ENCODE measurements at regions not wholly inside any gene's neighbourhood (a gene's known extent, or its start where the extent isn't known, plus 50 kb on each side); places are given as distances from the start of the nearest gene placed in this dataset.

DNA sequence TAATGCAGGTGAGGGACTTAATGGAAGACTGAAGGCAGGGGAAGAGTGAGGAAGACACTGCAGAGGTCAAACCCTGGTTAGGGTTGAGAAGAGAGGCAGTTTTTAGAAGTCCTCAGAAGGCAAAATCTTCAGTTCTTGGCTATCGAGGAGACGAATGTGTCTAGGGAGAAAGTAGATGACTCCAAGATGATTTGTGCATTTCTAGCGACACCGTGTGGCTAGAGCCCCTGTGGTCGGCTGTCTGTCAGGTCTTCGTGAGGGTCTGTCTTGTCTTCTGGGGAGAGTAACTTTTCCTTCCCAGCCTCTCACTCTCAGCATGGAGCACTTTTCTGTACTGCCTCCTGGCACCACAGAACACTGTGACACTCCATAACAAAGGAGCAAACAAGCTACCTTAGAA, 458.1 kb downstream of the STIM2 start:
- no peak for TF ChIP-seq CTCF (IDR thresholded peaks at IDR 0.05)
- TF ChIP-seq POLR2A (IDR thresholded peaks at IDR 0.05) = no peak

Measured in lower leg skin (tissue), 3 donors.